Panc1 (cell line): ENCODE measurements at regions not wholly inside any gene's neighbourhood (a gene's known extent, or its start where the extent isn't known, plus 50 kb on each side); places are given as distances from the start of the nearest gene placed in this dataset.

ENCODE experiments used
- ATAC-seq: fragments of 200-7000 bp; cut with Tn5 transposase; 2 replicates; pipeline ENCODE4 v1.9.1; 2020; ENCODE audit warnings: mild to moderate bottlenecking, moderate library complexity
- BruUV-seq: library from RNA; stranded (reverse); fragments of 400-500 nt; replicated peaks from 2 replicates; lab custom pipeline; 2021; lab: Mats Ljungman, UMichigan
- CTCF ChIA-PET: fragments of 300-600 bp; sonication (Branson Sonifier 250); formaldehyde crosslinking; loops from one replicate; lab custom pipeline; 2022; ENCODE audit warnings: antibody characterized with exemption; lab: Charles Lee
- POLR2A ChIA-PET: fragments of 300-600 bp; sonication (Branson Sonifier 250); formaldehyde crosslinking; loops from one replicate; lab custom pipeline; 2022; ENCODE audit warnings: antibody characterized with exemption; lab: Charles Lee
- DNase-seq: peaks from one replicate; pipeline ENCODE4 v3.0.0-alpha.2; 2010; ENCODE audit warnings: low read depth, low spot score
- H3K27ac ChIP-seq: 2 replicates; pipeline ENCODE4 v1.5.1; 2011; ENCODE audit warnings: mild to moderate bottlenecking, low read length, inconsistent platforms
- H3K27me3 ChIP-seq: fragments of 200-500 bp; sonication (Bioruptor generic); 2 replicates; pipeline ENCODE4 v1.6.0; 2014; ENCODE audit warnings: low read length, inconsistent platforms; ENCODE audit not compliant: control insufficient read depth, insufficient read depth
- H3K36me3 ChIP-seq: fragments of 200-500 bp; sonication (Bioruptor generic); 2 replicates; pipeline ENCODE4 v1.5.1; 2014; ENCODE audit warnings: inconsistent platforms, mild to moderate bottlenecking, low read length, moderate library complexity; ENCODE audit not compliant: control insufficient read depth, insufficient read depth
- H3K4me1 ChIP-seq: 2 replicates; pipeline ENCODE4 v1.5.1; 2011; ENCODE audit warnings: inconsistent platforms, mild to moderate bottlenecking, low read length, moderate library complexity; ENCODE audit not compliant: control insufficient read depth, insufficient read depth
- H3K4me3 ChIP-seq, 2 experiments: 2 replicates each; pipeline ENCODE4 v1.5.1; 2011 to 2012; ENCODE audit warnings: low read depth in 2 of 2, low read length in 2 of 2, mild to moderate bottlenecking in 2 of 2, inconsistent platforms in 1 of 2, moderate library complexity in 1 of 2
- H3K9me3 ChIP-seq: fragments of 200-500 bp; sonication (Bioruptor generic); 2 replicates; pipeline ENCODE4 v1.5.1; 2014; ENCODE audit warnings: low read depth, mild to moderate bottlenecking, inconsistent platforms, low read length, moderate library complexity; ENCODE audit not compliant: control insufficient read depth, insufficient read depth
- POLR2AphosphoS5 ChIP-seq: IDR thresholded peaks from 2 replicates; pipeline ENCODE4 v1.6.1; 2012; ENCODE audit warnings: mild to moderate bottlenecking, low read depth, low read length, moderate library complexity
- SIN3A ChIP-seq: IDR thresholded peaks from 2 replicates; pipeline ENCODE4 v1.6.1; 2012; ENCODE audit warnings: low read depth, mild to moderate bottlenecking, low read length, moderate library complexity, borderline replicate concordance; ENCODE audit not compliant: insufficient read depth
- TCF7L2 ChIP-seq: IDR thresholded peaks from 2 replicates; pipeline ENCODE4 v1.6.1; 2011; ENCODE audit warnings: mild to moderate bottlenecking, low read depth, low read length, inconsistent platforms
- in situ Hi-C: cut with HindIII; loops from 2 replicates; pipeline ENCODE4 v1.10.0; 2016; ENCODE audit warnings: low sequenced_read_pairs, low pct_unique_long_range_greater_than_20kb
- intact Hi-C: fragments of 100-400 bp; cut with micrococcal nuclease; formaldehyde crosslinking; loops from one replicate; pipeline ENCODE4 v1.10.0; 2022; ENCODE audit not compliant: unreplicated experiment
- TF ChIP-seq, protein P1 (sequence below): fragments of 450-650 bp; IDR thresholded peaks from 2 replicates; pipeline ENCODE4 v1.5.1; 2017; ENCODE audit warnings: mild to moderate bottlenecking
- TF ChIP-seq, protein P2 (sequence below), 2 experiments: IDR thresholded peaks; 2 replicates each; pipeline ENCODE4 v1.6.1; 2011 to 2012; ENCODE audit warnings: low read depth in 2 of 2, control low read depth in 1 of 2, low read length in 1 of 2, mild to moderate bottlenecking in 1 of 2, moderate library complexity in 1 of 2; ENCODE audit not compliant: insufficient read depth in 1 of 2

DNA sequence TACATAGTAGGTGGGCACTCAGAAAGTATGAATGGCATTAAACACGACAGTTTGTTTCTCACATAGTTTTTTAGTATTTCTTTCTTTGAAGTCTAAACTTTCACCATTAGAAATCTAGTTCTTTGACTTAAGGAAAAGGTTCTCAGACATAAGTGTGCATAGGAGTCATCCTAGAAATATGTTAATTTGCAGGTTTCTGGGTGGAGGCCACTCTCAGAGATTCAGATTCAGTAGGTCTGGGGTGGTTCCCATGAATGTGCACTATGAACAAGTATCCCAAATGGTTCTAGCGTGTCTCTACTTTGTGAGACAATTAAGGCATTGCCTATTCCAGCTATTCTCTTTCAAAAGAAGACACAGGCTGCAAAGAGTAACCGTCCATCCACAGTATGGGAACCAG lies 119.3 kb downstream of the NGF start:
- H3K27me3 ChIP-seq, result no peaks in the 10 kb centered on the region

DNA sequence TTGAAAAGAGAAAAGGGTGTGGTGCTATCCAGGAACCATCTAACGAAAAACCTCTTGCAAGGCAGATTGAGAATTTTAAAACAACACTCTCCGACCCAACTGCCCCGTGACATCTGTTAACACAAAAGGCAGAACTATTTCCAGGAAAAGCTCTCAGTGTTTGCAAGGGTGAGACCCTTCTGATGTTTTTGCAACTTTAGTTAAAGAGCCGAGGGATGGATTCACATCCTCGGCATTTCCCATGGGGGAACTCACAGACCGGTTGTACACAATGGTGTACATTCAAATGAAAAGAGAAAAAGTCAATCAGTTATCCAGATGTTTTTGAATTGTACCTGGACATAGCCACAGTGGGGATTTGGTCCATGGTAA lies 120.0 kb downstream of the NGF start:
- ATAC-seq (no peak), DNase-seq (no peak)
- POLR2A ChIA-PET, result no interaction called here
- H3K4me3 ChIP-seq, result no peak overlapping the region
- in situ Hi-C loops (no loop called here), intact Hi-C loops (no loop called here)
- no TSS peak for BruUV-seq
- no peak overlapping the region for H3K27ac ChIP-seq
- TF ChIP-seq, protein P1, sequence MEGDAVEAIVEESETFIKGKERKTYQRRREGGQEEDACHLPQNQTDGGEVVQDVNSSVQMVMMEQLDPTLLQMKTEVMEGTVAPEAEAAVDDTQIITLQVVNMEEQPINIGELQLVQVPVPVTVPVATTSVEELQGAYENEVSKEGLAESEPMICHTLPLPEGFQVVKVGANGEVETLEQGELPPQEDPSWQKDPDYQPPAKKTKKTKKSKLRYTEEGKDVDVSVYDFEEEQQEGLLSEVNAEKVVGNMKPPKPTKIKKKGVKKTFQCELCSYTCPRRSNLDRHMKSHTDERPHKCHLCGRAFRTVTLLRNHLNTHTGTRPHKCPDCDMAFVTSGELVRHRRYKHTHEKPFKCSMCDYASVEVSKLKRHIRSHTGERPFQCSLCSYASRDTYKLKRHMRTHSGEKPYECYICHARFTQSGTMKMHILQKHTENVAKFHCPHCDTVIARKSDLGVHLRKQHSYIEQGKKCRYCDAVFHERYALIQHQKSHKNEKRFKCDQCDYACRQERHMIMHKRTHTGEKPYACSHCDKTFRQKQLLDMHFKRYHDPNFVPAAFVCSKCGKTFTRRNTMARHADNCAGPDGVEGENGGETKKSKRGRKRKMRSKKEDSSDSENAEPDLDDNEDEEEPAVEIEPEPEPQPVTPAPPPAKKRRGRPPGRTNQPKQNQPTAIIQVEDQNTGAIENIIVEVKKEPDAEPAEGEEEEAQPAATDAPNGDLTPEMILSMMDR, result no peak
- TF ChIP-seq, protein P2, sequence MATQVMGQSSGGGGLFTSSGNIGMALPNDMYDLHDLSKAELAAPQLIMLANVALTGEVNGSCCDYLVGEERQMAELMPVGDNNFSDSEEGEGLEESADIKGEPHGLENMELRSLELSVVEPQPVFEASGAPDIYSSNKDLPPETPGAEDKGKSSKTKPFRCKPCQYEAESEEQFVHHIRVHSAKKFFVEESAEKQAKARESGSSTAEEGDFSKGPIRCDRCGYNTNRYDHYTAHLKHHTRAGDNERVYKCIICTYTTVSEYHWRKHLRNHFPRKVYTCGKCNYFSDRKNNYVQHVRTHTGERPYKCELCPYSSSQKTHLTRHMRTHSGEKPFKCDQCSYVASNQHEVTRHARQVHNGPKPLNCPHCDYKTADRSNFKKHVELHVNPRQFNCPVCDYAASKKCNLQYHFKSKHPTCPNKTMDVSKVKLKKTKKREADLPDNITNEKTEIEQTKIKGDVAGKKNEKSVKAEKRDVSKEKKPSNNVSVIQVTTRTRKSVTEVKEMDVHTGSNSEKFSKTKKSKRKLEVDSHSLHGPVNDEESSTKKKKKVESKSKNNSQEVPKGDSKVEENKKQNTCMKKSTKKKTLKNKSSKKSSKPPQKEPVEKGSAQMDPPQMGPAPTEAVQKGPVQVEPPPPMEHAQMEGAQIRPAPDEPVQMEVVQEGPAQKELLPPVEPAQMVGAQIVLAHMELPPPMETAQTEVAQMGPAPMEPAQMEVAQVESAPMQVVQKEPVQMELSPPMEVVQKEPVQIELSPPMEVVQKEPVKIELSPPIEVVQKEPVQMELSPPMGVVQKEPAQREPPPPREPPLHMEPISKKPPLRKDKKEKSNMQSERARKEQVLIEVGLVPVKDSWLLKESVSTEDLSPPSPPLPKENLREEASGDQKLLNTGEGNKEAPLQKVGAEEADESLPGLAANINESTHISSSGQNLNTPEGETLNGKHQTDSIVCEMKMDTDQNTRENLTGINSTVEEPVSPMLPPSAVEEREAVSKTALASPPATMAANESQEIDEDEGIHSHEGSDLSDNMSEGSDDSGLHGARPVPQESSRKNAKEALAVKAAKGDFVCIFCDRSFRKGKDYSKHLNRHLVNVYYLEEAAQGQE (IDR thresholded peaks at IDR 0.05; ENCODE audit: insufficient read depth in 1 of 2, low read depth in 2 of 2, low read length in 1 of 2), result no peak
- no peak for TF ChIP-seq POLR2AphosphoS5
- TF ChIP-seq TCF7L2, result no peak
- no peaks in the 10 kb centered on the region for H3K9me3 ChIP-seq
- no peaks in the 10 kb centered on the region for H3K4me1 ChIP-seq
- H3K27me3 ChIP-seq, result no peaks in the 10 kb centered on the region
- CTCF ChIA-PET, result no interaction called here
- H3K36me3 ChIP-seq, result no peaks in the 10 kb centered on the region

More for the DNA sequence above, 119.3 kb downstream of the NGF start:
- Histone ChIP-seq H3K36me3 (no peaks in the 10 kb centered on the region), H3K4me1 (no peaks in the 10 kb centered on the region), H3K9me3 (no peaks in the 10 kb centered on the region), H3K4me3 (no peak overlapping the region), H3K27ac (no peak overlapping the region)
- ChIA-PET CTCF (no interaction called here), POLR2A (no interaction called here)
- BruUV-seq, result no TSS peak
- intact Hi-C loops (no loop called here), in situ Hi-C loops (no loop called here)
- DNase-seq, result no peak
- ATAC-seq, result no peak
- no peak for TF ChIP-seq SIN3A
- no peak for TF ChIP-seq TCF7L2

DNA sequence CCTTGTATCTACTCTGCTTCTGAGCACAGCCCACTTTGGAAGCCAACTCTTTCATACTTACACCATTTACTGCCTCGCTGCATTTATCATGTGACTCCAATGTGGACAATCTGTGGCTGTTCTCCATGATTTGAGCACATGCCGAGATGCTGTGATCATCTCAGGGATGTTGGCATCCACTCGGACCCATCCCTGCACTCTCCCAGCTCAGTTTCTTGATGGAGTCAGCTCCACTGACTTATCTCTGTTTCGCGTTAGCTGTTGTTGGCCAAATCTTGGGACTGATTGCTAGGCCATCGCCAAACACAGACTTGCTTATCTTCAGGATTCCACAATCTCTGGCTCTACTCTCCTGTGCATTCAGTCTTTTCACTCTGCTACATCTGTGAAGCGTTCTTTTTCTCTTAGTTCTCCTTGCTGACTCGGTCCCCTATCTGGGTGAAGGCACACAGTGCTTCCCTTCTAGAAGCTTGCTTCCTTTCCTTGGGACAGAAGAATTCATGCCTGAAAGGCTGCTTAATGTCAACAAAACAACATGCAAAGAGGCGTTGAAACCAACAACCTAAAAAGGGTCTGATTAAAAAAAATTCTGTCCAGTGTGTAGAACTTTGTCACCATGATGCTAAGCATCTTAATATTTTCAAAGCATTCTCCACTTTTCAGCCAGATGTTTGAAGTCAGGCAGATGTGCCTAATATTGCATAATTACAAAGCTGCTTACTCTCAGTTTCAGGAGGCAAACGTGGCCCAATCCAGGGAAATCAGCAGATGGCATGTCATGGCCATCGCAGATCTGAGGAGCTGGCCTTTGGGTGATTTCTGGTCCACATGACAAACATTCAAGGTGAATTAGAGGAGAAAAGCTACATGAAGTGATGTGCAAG lies 120.7 kb downstream of the NGF start:
- no peak for ATAC-seq
- intact Hi-C loops, result no loop called here
- CTCF ChIA-PET, result no interaction called here

More for the DNA sequence above, 120.7 kb downstream of the NGF start:
- Histone ChIP-seq H3K9me3 (no peaks in the 10 kb centered on the region), H3K27ac (no peak overlapping the region), H3K36me3 (no peaks in the 10 kb centered on the region), H3K4me3 (no peak overlapping the region), H3K4me1 (no peaks in the 10 kb centered on the region), H3K27me3 (no peaks in the 10 kb centered on the region)
- in situ Hi-C loops, result no loop called here
- POLR2A ChIA-PET, result no interaction called here
- BruUV-seq, result no TSS peak
- TF ChIP-seq, protein P1, result no peak
- no peak for TF ChIP-seq SIN3A
- no peak for DNase-seq
